ENCODE measurements at regions not wholly inside any gene's neighbourhood (a gene's known extent, or its start where the extent isn't known, plus 50 kb on each side); places are given as distances from the start of the nearest gene placed in this dataset.

DNA sequence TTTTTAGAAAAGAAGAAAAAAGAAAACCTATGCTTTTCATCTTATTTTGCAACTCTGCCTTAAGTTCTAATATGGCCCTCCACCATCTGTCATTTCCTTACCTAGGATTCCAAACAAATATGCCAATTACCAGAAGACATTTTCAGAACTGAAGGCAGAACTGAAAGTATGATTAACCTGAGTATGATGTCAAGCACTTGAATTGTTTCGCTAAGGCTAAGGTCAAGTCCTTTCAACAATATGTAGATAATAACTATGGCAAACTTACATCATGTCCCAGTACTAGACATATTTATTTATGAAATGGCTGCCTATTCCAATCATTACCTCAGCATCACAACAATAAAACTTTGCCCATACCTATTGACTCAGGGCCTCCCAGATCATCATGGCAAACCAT, 91.0 kb downstream of the OR13H1 start:
- no peak for TF ChIP-seq POLR2A (IDR thresholded peaks at IDR 0.05)
- TF ChIP-seq, protein P1, sequence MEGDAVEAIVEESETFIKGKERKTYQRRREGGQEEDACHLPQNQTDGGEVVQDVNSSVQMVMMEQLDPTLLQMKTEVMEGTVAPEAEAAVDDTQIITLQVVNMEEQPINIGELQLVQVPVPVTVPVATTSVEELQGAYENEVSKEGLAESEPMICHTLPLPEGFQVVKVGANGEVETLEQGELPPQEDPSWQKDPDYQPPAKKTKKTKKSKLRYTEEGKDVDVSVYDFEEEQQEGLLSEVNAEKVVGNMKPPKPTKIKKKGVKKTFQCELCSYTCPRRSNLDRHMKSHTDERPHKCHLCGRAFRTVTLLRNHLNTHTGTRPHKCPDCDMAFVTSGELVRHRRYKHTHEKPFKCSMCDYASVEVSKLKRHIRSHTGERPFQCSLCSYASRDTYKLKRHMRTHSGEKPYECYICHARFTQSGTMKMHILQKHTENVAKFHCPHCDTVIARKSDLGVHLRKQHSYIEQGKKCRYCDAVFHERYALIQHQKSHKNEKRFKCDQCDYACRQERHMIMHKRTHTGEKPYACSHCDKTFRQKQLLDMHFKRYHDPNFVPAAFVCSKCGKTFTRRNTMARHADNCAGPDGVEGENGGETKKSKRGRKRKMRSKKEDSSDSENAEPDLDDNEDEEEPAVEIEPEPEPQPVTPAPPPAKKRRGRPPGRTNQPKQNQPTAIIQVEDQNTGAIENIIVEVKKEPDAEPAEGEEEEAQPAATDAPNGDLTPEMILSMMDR (IDR thresholded peaks at IDR 0.05), result no peak

All from breast epithelium (tissue), 3 donors.